GM12892 (cell line): ENCODE measurements at regions not wholly inside any gene's neighbourhood (a gene's known extent, or its start where the extent isn't known, plus 50 kb on each side); places are given as distances from the start of the nearest gene placed in this dataset.
"Not testable (repeated sequence)": the region's sequence is repeated elsewhere in the genome, so short reads cannot be mapped to it uniquely, and the experiment has no call there.

Experiments
- DNase-seq: peaks from one replicate; pipeline ENCODE4 v3.0.0; 2011; ENCODE audit not compliant: insufficient read length
- FAIRE-seq: peaks from 2 replicates; lab custom pipeline; 2011; peaks lifted over from hg19 to GRCh38; lab: Jason Lieb, UNC
- POLR2A ChIP-seq: IDR thresholded peaks from 2 replicates; pipeline ENCODE4 v1.6.1; 2011; ENCODE audit warnings: low read depth, low read length, control low read depth
- POLR2AphosphoS5 ChIP-seq: IDR thresholded peaks from 2 replicates; pipeline ENCODE4 v1.6.1; 2011; ENCODE audit warnings: low read depth, low read length, control low read depth
- TAF1 ChIP-seq: IDR thresholded peaks from 2 replicates; pipeline ENCODE4 v1.6.1; 2011; ENCODE audit warnings: low read depth, mild to moderate bottlenecking, control low read depth, low read length, borderline replicate concordance

DNA sequence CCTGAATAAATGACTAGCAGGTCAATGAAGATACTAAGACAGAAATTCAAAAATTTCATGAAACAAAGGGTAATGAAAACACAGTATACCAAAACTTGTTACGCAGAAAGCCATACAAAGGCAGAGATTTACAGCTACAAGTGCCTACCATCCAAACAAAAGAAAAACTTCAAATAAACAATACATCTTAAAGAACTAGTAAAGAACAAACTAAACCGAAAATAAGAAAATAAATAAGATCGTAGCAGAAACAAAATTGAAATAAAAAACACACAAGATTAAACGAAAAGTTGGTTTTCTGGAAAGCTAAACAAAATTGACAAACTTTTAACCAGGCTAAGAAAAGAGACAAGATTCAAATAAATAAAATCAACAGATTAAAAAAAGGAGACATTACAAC lies 51.5 kb downstream of the VPREB1 start:
- not testable (repeated sequence) for FAIRE-seq, DNase-seq

DNA sequence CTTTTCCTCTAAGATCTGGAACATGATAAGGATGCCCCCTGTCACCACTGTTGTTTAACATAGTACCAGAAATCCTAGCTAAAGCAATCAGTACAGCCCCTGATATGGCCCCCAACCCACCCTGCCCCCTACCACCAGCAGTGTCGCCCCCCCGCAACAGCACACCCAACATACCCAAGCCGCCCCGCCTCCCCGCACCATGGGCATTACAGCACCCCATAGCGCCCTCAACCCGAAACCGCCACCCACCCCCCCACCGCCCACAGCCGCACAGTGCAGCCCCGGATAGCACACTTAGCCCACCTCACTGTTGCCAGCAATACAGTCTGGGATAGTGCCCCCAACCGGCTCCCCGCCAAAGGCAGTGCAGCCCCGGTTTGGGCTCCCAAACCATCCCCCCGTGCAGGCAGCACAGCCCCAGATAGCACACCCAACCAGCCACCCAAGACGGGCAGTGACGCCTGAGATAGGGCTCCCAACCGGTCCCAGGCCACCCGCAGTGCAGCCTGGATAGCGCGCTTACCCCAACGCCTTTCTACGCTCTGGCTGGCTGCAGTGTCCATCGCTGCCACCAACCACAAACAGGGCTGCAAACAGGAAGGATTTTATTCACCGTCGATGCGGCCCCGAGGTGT lies 52.7 kb downstream of the VPREB1 start:
- not testable (repeated sequence) for DNase-seq, FAIRE-seq

DNA sequence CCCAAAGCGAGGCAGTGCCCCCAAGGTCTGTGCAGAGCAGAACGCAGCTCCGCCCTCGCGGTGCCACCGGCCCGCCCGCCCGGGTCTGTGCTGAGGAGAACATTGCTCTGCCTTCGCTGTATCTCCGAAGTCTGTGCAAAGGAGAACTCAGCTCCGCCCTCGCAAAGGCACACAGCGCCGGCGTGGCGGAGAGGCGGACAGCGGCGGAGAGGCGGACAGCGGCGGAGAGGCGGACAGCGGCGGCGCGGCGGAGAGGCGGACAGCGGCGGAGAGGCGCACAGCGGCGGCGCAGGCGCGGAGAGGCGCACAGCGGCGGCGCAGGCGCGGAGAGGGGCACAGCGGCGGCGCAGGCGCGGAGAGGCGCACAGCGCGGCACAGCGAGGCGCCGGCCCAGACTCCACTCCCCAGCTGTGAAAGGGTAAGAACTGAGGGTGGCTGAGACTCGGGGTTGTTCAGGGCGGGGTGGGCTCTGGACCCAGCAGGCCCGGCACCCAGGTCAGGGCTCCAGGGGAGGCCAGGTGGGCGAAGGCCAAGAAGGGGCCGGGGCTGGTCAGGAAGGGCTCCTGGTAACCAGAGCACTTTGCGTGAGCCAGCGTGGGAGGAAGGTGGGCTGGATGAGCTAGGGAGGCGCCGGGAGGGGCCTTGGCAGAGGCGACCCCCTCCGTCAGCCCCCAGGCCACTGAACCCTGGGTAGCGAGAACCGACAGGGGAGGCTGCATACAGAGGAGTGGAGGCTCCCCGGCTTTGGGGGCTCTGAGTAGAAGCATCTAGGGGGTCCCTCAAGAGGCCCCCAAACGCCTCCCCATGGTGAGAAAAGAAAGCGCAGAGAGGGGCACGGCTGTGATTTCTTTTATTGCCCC lies 53.4 kb downstream of the VPREB1 start:
- FAIRE-seq = not testable (repeated sequence)

DNA sequence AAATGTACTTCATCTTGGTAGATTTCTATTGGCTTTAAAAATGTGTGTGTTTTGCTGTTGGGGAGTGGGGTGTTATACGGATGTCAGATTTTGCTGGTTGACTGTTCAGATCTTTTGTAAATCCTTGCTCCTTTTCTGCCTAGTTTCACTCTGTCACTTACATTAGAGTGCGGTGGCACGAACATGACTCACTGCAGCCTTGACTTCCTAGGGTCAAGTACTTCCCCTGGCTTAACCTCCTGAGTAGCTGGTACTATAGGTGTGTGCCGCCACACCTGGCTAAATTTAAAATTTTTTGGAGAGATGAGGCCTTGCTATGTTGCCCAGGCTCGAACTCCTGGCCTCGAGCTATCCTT lies 54.0 kb downstream of the VPREB1 start:
- not testable (repeated sequence) for FAIRE-seq, DNase-seq

More for the DNA sequence above, 53.4 kb downstream of the VPREB1 start:
- DNase-seq = not testable (repeated sequence)

DNA sequence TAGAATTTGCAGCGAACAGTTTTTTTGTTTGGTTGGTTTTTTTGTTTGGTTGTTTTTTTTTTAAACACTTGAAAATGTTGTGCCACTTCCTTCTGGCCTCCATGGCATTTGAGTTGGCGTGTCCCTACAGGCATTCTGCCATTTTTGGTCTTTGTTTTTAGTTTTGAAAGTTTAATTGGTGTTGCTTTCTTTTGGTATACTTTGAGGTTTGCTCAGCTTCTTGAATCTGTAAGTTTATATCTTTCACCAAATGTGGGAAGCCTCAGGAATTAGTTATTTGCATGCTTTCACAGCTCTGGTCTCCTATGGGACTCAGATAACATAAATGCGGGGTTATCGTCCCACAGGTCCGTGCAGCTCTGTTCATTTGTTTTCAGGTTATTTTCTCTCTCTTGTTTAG lies 55.9 kb downstream of the VPREB1 start:
- FAIRE-seq = not testable (repeated sequence)

DNA sequence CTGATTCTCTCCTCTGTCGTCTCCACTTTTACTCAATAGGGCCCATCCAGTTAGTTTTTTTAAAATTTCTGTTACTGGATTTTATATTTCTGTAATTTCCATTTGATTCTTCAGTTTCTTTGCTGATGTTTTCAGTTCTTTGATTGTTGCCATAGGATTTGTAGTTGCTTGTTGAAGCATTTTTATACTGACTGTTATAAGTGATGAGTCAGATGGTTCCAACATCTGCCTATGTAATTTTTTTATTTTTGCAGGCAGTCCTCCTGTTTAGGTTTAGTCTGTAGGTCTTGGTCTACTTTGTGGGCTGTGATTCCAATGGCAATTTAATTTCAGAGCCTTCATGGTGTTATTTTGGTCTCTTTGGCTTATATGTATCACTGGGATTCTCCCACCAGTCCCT lies 56.4 kb downstream of the VPREB1 start:
- not testable (repeated sequence) for DNase-seq, FAIRE-seq

More for the DNA sequence above, 55.9 kb downstream of the VPREB1 start:
- DNase-seq = not testable (repeated sequence)

DNA sequence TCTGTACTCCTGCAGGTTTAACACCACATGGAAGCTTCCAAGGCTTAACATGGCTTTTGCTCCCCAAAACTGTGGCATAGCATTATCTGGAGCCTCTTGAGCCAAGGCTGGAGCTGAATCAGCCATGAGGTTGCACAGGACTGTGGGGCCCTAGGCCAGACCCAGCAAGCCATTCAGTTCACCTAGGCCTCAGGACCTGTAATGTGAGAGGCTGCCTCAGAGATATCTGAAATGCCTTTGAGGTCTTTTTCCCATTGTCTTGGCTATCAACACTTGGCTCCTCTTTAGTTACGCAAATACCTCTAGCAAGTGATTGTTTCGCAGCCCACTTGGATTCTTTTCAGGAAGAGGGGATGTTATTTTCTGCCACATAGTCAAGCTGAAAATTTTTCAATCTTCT lies 72.0 kb downstream of the VPREB1 start:
- DNase-seq = no peak
- no peak for TF ChIP-seq POLR2AphosphoS5
- no peak for TF ChIP-seq TAF1
- TF ChIP-seq POLR2A = no peak
- no peak for FAIRE-seq

DNA sequence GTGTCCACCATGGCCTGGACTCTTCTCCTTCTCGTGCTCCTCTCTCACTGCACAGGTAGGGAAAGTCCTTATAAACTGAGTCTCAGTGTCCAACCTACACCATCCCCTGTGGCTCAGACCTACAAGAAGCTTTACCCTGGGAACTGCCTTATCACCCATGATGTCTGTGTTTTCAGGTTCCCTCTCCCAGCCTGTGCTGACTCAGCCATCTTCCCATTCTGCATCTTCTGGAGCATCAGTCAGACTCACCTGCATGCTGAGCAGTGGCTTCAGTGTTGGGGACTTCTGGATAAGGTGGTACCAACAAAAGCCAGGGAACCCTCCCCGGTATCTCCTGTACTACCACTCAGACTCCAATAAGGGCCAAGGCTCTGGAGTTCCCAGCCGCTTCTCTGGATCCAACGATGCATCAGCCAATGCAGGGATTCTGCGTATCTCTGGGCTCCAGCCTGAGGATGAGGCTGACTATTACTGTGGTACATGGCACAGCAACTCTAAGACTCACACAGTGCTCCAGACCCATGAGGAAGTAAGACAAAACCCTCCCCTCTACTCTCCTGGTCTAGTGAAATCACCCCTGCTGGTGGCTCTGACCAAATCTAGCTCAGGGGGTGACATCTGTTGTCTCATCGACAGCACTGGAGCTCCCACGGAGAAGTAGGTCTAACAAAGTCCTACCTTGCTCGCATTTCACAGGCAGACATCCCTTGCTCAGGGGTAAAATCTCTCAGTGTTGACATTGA lies 74.3 kb downstream of the VPREB1 start:
- FAIRE-seq = no peak
- DNase-seq = no peak

DNA sequence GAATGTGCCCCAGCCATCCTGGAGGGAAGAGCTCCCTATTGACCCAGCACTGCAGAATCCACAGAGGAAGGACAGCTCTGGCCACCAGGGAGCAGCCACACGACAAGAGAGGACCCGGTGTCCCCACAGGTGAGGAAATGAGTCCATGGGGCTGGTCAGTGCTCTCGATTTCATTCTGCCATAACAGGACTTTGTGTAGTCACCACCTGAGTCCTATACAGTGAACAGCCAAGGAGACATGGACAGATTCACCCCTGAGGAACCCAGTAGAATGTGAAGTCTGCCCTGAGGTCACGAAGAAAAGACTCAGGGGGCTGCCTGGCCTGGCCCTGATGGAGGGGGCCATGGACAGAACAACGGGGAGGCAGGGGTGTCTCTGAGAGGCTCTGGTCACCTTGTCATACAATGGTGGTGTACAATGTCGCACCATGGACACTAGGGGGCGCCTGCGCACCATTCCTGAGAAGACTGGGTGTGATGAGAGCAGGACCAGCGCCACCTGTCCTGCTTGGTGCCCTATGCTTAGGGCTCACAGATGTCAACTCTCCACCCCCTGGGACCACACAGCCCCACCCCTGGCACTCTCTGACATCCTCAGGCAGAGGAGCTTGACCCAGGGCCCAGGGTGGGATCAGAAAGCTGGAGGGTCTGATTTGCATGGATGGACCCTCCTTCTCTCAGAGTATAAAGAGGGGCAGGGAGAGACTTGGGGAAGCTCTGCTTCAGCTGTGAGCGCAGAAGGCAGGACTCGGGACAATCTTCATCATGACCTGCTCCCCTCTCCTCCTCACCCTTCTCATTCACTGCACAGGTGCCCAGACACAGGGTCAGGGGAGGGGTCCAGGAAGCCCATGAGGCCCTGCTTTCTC lies 77.4 kb downstream of the VPREB1 start:
- DNase-seq = peak; percentile 64
- peak; percentile 97 for FAIRE-seq

More for the DNA sequence above, 74.3 kb downstream of the VPREB1 start:
- TF ChIP-seq POLR2AphosphoS5 = no peak
- no peak for TF ChIP-seq TAF1

DNA sequence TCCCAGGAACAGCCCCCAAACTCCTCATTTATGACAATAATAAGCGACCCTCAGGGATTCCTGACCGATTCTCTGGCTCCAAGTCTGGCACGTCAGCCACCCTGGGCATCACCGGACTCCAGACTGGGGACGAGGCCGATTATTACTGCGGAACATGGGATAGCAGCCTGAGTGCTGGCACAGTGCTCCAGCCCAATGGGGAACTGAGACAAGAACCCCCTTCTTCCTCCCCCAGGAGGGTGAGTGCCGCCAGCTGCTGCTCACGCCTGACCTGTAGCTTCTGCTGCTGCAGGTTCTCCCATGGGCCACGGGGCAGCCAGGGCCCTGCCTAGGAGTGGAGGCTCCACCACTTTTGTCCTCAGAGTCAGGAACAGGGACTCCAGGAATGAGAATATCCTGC lies 78.2 kb downstream of the VPREB1 start:
- no peak for DNase-seq
- TF ChIP-seq POLR2A (no peak), POLR2AphosphoS5 (no peak), TAF1 (no peak)
- no peak for FAIRE-seq

DNA sequence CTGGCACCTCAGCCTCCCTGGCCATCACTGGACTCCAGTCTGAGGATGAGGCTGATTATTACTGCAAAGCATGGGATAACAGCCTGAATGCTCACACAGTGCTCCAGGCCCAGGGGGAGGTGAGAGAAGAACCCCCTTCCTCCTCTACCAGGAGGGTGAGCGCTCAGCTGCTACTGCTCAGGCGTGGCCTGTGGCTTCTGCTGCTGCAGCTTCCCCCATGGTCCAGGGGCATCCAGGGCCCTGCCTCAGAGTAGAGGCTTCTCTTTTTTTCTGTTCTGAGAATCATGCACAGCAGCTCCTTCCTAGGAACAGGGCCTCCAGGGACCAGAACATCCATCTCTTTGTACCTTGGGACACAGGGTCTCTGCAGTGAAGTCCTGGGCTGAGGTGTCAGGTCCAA lies 83.1 kb downstream of the VPREB1 start:
- no peak for FAIRE-seq
- DNase-seq = no peak
- TF ChIP-seq POLR2A (no peak), POLR2AphosphoS5 (no peak), TAF1 (no peak)

DNA sequence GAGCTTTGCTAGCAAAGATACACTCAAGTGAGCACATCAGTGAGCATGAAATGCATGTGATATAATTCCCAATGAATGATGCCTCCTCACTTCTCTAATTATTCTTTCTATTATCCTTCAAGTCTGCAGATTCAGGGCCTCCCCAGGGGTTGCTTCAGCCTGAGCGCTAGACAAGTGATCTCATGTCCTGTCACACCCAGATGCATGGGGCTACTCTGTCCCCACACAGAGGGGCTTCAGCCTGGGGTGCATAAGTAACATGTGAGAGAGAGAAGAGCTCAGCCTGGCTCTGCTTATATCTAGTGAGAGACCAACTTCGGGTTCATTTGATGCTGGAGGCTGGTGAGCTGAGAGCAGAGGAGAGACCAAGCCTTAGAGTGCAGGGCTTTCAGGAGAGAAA lies 85.2 kb downstream of the VPREB1 start:
- no peak for FAIRE-seq
- no peak for TF ChIP-seq POLR2AphosphoS5

DNA sequence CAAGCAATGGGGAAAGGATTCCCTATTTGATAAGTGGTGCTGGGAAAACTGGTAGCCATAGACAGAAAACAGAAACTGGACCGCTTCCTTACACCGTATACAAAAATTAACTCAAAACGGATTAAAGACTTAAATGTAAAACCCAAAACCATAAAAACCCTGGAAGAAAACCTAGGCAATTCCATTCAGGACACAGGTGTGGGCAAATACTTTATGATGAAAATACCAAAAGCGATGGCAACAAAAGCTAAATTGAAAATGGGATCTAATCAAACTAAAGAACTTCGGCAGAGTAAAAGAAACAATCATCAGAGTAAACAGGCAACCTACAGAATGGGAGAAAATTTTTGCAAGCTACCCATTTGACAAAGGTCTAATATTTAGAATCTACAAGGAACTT lies 91.1 kb downstream of the VPREB1 start:
- DNase-seq, FAIRE-seq: not testable (repeated sequence)

More for the DNA sequence above, 85.2 kb downstream of the VPREB1 start:
- DNase-seq = no peak

DNA sequence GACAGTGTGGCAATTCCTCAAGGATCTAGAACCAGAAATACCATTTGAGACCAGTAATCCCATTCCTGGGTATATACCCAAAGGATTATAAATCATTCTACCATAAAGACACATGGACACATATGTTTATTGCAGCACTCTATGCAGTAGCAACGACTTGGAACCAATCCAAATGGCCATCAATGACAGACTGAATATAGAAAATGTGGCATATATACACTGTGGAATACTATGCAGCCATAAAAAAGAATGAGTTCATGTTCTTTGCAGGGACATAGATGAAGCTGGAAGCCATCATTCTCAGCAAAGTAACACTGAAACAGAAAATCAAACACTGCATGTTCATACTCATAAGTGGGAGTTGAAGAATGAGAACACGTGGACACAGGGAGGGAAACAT lies 91.7 kb downstream of the VPREB1 start:
- not testable (repeated sequence) for FAIRE-seq, DNase-seq

DNA sequence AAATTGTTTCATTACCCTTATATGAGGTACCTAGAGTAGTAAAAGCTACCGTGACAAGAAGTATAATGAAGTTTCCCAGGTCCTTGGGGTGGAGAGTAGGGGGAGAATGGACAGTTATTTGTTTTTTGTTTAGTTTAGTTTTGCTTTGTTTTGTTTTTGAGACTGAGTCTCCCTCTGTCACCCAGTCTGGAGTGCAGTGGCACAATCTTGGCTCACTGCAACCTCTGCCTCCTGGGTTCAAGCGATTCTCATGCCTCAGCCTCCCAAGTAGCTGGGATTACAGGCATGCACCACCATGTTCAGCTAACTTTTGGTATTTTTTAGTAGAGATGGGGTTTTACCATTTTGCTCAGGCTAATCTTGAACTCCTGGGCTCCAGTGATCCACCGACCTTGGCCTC lies 94.2 kb downstream of the VPREB1 start:
- not testable (repeated sequence) for FAIRE-seq, DNase-seq
